BLaER1 (cell line): ENCODE measurements at regions not wholly inside any gene's neighbourhood (a gene's known extent, or its start where the extent isn't known, plus 50 kb on each side); places are given as distances from the start of the nearest gene placed in this dataset.

Experiments used
- H3K27ac ChIP-seq: shearing (Covaris generic); formaldehyde crosslinking; 2 replicates; pipeline ENCODE4 v1.8.1; 2022
- H3K27me3 ChIP-seq: shearing (Covaris generic); formaldehyde crosslinking; 2 replicates; pipeline ENCODE4 v1.8.1; 2022
- H3K36me3 ChIP-seq: shearing (Covaris generic); formaldehyde crosslinking; 2 replicates; pipeline ENCODE4 v1.8.1; 2022
- H3K4me1 ChIP-seq: shearing (Covaris generic); formaldehyde crosslinking; 2 replicates; pipeline ENCODE4 v1.8.1; 2022
- H3K4me2 ChIP-seq: shearing (Covaris generic); formaldehyde crosslinking; 2 replicates; pipeline ENCODE4 v1.8.1; 2022
- H3K4me3 ChIP-seq: shearing (Covaris generic); formaldehyde crosslinking; 2 replicates; pipeline ENCODE4 v1.8.1; 2022
- H3K9ac ChIP-seq: shearing (Covaris generic); formaldehyde crosslinking; 2 replicates; pipeline ENCODE4 v1.8.1; 2022
- H3K9me3 ChIP-seq: shearing (Covaris generic); formaldehyde crosslinking; 2 replicates; pipeline ENCODE4 v1.8.1; 2022
- H4K20me1 ChIP-seq: shearing (Covaris generic); formaldehyde crosslinking; 2 replicates; pipeline ENCODE4 v1.8.1; 2022
- Cebpa-rat ChIP-seq: shearing (Covaris generic); IDR thresholded peaks from 2 replicates; pipeline ENCODE4 v1.8.1; 2022

DNA sequence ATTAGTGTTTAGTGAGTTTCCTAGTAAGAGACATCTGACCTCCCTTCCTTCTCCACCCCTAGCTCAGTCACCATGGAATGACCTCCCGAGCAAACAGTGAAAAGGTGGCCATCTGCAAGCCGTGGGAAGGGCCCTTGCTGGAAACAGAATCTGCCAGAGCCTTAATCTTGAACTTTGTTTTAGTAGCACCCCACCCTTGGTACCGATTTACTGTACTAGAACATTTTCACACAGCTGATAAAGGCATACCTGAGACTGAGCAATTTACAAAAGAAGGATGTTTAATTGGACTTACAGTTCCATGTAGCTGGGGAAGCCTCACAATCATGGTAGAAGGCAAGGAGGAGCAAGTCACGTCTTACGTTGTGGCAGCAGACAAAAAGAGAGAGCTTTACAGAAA, 655.8 kb downstream of the TSN start:
- no peaks in the 10 kb centered on the region for H3K27me3 ChIP-seq
- TF ChIP-seq Cebpa-rat, result no peak
- no peak overlapping the region for H3K27ac ChIP-seq
- no peaks in the 10 kb centered on the region for H3K36me3 ChIP-seq
- no peak overlapping the region for H3K4me2 ChIP-seq
- no peak overlapping the region for H3K4me3 ChIP-seq
- H3K9me3 ChIP-seq, result peaks cover 4% of the 10 kb centered on the region; the same call in 1 of the 2 replicates
- no peak overlapping the region for H3K9ac ChIP-seq
- H4K20me1 ChIP-seq, result no peaks in the 10 kb centered on the region
- H3K4me1 ChIP-seq, result no peaks in the 10 kb centered on the region

DNA sequence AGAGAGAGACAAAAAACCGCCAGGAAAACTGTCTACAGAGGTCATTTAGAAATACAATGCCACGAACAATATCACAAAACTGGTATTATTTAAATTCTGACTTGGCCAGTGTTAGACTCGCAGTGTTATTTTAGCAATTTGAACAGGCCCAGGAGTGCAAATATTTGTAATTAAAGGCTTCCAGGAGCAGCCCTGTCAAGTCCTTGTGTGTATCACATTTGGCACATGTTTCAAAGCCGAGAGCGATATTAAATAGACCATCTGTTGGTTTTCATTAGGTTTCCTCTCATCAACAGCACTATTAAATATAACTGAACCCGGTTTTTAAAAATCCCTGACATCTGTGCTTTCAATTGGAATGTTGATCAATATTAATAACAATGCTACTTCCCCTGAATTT, 656.9 kb downstream of the TSN start:
- no peak for TF ChIP-seq Cebpa-rat
- Histone ChIP-seq H3K9me3 (peaks cover 4% of the 10 kb centered on the region; the same call in 1 of the 2 replicates), H3K4me2 (no peak overlapping the region), H3K9ac (no peak overlapping the region), H4K20me1 (no peaks in the 10 kb centered on the region), H3K4me3 (no peak overlapping the region), H3K27me3 (no peaks in the 10 kb centered on the region), H3K27ac (no peak overlapping the region), H3K36me3 (no peaks in the 10 kb centered on the region), H3K4me1 (no peaks in the 10 kb centered on the region)

DNA sequence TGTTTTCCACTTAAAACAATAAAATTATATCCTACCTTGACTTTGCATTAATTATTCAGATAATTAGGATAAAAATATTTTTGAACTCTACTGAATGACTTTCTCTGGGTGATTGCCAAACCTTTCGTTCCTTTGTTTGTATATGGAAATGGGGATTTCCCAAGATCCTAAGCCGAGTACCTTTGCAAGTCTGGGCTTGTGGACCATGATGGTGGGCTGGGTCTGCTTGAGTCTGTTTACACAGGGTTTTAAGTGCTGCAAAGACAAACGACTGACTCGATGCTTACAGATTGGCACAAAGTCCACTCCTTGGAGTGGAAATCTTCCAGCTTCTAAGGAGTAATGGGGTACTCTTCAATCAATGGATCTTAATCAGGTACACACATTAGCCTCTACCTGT, 659.5 kb downstream of the TSN start:
- H3K27me3 ChIP-seq, result no peaks in the 10 kb centered on the region
- H3K9me3 ChIP-seq, result peaks cover 4% of the 10 kb centered on the region; the same call in 1 of the 2 replicates
- no peaks in the 10 kb centered on the region for H4K20me1 ChIP-seq
- no peaks in the 10 kb centered on the region for H3K36me3 ChIP-seq
- H3K4me2 ChIP-seq, result no peak overlapping the region
- no peak overlapping the region for H3K9ac ChIP-seq
- no peak overlapping the region for H3K27ac ChIP-seq
- H3K4me1 ChIP-seq, result no peaks in the 10 kb centered on the region
- no peak overlapping the region for H3K4me3 ChIP-seq
- no peak for TF ChIP-seq Cebpa-rat

DNA sequence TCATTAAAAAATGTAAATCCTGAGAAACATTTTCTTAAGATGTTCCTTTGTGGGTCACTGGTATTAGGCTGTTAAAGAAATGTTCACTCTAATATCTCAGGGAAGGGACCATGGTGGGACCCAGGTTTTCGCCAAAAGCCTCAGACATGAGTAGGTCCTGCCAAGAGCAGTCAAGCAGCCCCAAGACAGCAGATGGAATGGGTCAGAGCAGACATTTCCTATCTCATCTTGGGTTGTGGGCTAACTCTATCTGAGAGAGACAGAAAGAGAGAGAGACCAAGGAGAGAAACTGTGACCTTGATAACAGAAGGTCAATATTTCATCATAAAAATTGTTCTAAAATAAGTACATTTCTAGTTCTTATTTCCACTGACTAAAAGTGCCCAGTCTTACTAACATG, 661.7 kb downstream of the TSN start:
- no peak overlapping the region for H3K4me3 ChIP-seq
- no peak overlapping the region for H3K4me2 ChIP-seq
- H3K27me3 ChIP-seq, result no peaks in the 10 kb centered on the region
- no peak overlapping the region for H3K9ac ChIP-seq
- no peaks in the 10 kb centered on the region for H3K4me1 ChIP-seq
- H4K20me1 ChIP-seq, result no peaks in the 10 kb centered on the region
- no peak for TF ChIP-seq Cebpa-rat
- no peaks in the 10 kb centered on the region for H3K36me3 ChIP-seq
- no peaks in the 10 kb centered on the region for H3K9me3 ChIP-seq
- H3K27ac ChIP-seq, result no peak overlapping the region

DNA sequence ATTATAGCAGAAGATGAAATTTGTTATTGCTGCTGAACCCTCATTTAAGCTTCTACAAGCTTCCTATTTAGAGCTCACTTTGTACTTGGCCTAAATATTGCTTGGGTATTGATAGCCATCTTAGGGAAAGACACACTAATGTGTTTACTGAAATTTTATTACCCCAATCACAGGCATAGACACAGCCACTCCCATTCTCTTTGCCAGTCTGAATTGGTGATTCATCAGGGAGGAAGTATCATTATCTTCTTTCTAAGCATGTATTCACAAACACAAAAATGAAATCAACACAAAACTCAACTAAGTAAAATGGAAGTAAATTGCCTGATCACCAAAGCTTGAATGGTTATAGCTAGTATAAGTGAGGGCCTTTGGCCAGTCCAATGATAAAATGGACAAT, 666.3 kb downstream of the TSN start:
- H3K9me3 ChIP-seq, result no peaks in the 10 kb centered on the region
- no peak overlapping the region for H3K4me3 ChIP-seq
- H3K4me1 ChIP-seq, result no peaks in the 10 kb centered on the region
- no peaks in the 10 kb centered on the region for H3K27me3 ChIP-seq
- H3K4me2 ChIP-seq, result no peak overlapping the region
- no peak overlapping the region for H3K27ac ChIP-seq
- no peak overlapping the region for H3K9ac ChIP-seq
- no peaks in the 10 kb centered on the region for H4K20me1 ChIP-seq
- H3K36me3 ChIP-seq, result no peaks in the 10 kb centered on the region
- no peak for TF ChIP-seq Cebpa-rat

DNA sequence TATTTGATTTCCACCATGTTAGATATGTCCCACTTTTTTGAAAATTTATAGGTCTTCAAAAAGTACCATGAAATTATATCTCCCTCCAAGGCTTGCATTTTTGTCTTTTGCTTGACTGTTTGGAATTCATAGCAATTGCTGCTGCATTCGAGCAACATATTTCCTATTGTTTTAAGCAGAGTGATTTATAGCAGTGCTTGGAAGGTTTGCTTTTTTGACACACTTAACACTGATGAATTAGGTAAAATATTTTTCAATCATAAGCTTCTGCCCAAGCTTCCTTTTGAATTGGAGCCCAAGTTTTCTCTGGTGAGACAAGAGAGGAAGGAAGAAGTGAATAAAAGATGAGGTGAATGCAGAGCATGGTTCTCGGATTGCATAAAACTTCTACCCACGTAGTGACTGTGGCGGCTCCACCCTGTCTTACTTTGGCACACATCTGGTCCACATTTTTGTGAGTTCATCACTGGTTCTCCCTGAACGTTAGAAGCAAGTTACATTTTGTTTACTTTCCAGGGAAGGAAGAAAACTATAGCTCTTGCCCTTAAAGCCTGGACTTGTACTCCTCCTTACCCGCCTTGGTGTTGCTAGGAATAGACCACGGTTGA, 667.0 kb downstream of the TSN start:
- Histone ChIP-seq H3K9ac (no peak overlapping the region), H3K36me3 (no peaks in the 10 kb centered on the region), H4K20me1 (no peaks in the 10 kb centered on the region), H3K27ac (no peak overlapping the region), H3K4me1 (no peaks in the 10 kb centered on the region), H3K27me3 (no peaks in the 10 kb centered on the region), H3K4me3 (no peak overlapping the region), H3K4me2 (no peak overlapping the region), H3K9me3 (no peaks in the 10 kb centered on the region)
- TF ChIP-seq Cebpa-rat, result no peak

DNA sequence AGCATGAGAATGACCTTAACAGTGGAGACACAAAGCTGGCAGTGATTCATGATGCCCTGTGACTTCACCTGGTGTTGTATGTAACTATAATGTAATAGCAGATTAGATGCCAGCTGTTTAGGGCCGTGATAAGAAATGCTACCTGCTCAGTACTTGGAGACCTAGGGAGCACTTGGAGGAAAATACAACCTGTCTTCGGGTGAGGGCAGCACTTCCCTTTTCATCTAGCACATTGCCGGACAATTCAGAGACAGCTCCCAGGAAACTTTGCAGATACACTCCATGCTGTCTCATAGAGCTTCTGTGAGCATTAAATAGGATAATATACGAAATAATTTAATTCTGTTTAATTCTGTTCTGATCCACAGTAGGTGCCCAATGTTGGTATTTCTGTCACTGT, 668.5 kb downstream of the TSN start:
- Histone ChIP-seq H3K27ac (no peak overlapping the region), H3K36me3 (no peaks in the 10 kb centered on the region), H3K9ac (no peak overlapping the region), H3K4me3 (no peak overlapping the region), H3K4me1 (no peaks in the 10 kb centered on the region), H4K20me1 (no peaks in the 10 kb centered on the region), H3K4me2 (no peak overlapping the region), H3K9me3 (no peaks in the 10 kb centered on the region), H3K27me3 (no peaks in the 10 kb centered on the region)
- no peak for TF ChIP-seq Cebpa-rat

DNA sequence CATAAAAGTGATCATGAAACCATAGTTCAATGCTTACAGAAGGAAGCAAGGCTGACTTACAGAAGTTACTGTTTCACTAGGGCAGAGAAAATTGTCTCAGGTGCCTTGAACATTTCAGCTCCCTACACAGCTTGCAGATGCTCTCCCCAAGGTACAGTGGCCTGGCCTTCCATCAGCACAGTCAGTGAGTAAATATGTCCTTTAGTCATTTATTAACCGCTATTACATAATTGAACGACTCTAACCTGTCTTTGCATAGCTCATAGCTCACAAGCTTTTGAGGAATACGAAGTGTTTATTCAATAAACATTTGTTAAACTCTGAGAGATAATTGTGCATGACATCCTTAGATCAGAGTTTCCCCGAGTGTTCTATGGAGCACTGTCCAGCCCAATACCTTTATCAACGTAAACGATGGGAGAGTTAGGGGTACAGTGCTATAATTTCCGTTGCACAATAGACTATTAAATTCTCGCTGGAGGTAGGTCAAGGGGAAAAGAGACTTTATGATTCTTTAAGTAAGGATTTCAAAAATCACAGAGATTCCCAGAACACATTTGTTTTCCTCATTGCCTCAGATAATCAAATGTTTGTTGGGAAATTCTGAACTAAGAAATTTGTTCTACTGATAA, 677.8 kb downstream of the TSN start:
- Histone ChIP-seq H3K27me3 (no peaks in the 10 kb centered on the region), H3K27ac (no peak overlapping the region), H3K4me2 (no peak overlapping the region), H3K9ac (no peak overlapping the region), H3K4me3 (no peak overlapping the region), H3K36me3 (no peaks in the 10 kb centered on the region), H3K9me3 (no peaks in the 10 kb centered on the region), H3K4me1 (no peaks in the 10 kb centered on the region), H4K20me1 (no peaks in the 10 kb centered on the region)
- TF ChIP-seq Cebpa-rat, result no peak

DNA sequence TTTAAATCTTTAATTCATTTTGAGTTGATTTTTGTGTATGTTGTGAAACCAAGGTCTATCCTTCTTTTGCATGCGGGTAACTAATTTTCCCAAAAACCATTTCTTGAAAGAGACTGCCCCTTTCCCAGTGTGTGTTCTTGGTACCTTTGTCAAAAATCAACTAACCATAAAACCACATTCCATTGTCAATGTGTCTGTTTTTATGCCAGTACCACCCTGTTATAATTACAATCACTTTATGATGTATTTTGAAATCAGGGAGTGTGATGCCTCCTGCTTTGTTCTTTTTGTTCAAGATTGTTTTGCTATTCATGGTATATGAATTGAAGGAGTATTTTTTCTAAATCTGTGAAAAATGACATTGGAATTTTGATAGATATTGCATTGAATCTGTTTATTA, 689.6 kb downstream of the TSN start:
- no peak for TF ChIP-seq Cebpa-rat

DNA sequence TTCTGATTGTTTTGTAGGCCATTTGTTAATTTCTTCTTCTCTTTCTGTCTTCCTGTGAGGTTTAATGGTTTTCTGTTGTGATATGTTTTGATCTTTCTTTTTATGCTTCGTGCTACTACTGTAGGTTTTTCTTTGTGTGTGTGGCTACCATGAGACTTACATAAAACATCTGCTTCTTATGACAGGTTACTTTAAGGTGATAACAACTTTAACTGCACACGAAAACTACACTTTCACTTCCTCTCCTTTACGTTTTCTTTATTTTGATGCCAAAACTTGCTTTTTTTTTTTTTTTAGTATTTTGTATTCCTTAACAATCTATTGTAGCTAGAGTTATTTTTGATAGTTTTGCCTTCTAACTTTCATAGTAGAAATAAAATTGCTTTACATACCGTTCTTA, 691.3 kb downstream of the TSN start:
- H3K4me3 ChIP-seq, result no peak overlapping the region
- H3K27me3 ChIP-seq, result no peaks in the 10 kb centered on the region
- no peak overlapping the region for H3K27ac ChIP-seq
- peaks cover 13% of the 10 kb centered on the region for H3K4me1 ChIP-seq
- no peak for TF ChIP-seq Cebpa-rat
- no peaks in the 10 kb centered on the region for H3K9me3 ChIP-seq
- no peak overlapping the region for H3K9ac ChIP-seq
- no peak overlapping the region for H3K4me2 ChIP-seq
- no peaks in the 10 kb centered on the region for H3K36me3 ChIP-seq
- H4K20me1 ChIP-seq, result no peaks in the 10 kb centered on the region

More for the DNA sequence above, 689.6 kb downstream of the TSN start:
- Histone ChIP-seq H3K4me3 (no peak overlapping the region), H3K9me3 (no peaks in the 10 kb centered on the region), H3K4me2 (no peak overlapping the region), H3K9ac (no peak overlapping the region), H3K36me3 (no peaks in the 10 kb centered on the region), H3K27ac (no peak overlapping the region), H3K27me3 (no peaks in the 10 kb centered on the region), H4K20me1 (no peaks in the 10 kb centered on the region), H3K4me1 (peaks cover 13% of the 10 kb centered on the region)
